ENCODE measurements at regions not wholly inside any gene's neighbourhood (a gene's known extent, or its start where the extent isn't known, plus 50 kb on each side); places are given as distances from the start of the nearest gene placed in this dataset.
"Not testable (repeated sequence)": the region's sequence is repeated elsewhere in the genome, so short reads cannot be mapped to it uniquely, and the experiment has no call there.

GRCh38 chr11:10955616-10956015 is 97.8 kb upstream of the ZBED5 start:
- DNase-seq: no peak

DNA sequence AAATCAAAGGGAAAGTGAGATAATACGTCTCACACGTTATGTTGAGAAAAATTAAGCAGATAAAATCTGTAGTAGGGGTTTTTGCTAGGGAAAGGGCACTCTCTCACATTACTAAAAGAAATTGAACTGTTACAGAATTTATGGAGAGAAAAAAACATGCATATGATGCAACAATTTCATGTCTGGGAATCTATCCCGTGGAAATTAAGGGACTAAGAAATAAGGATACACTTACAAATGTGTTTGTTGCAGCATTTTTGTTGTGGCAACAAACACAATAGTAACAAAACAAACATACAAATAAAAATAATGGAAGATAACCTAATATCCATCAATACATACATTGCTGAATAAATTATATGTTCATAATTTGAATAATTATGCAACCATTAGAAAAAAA is 96.3 kb upstream of the ZBED5 start:
- no peak for DNase-seq

DNA sequence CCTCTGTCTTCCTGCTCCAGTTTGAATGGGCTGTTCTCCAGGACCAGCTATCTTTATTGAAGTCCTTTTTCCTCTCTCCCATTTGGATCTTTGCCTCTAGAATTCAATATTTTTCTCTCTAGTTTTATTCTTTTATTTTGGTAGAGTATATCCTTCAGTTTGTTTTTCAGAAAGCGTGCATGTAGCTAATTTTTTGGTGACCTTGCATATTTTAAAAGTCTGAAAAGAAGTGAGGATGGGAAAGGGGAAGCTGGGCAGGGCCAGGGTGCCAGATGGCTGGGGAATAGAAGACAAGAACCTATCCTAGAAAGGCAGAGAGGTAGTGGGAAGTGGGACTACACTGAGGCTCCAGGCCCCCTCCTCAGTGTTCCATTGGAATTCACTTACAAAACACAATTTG is 95.0 kb upstream of the ZBED5 start:
- no peak for DNase-seq

DNA sequence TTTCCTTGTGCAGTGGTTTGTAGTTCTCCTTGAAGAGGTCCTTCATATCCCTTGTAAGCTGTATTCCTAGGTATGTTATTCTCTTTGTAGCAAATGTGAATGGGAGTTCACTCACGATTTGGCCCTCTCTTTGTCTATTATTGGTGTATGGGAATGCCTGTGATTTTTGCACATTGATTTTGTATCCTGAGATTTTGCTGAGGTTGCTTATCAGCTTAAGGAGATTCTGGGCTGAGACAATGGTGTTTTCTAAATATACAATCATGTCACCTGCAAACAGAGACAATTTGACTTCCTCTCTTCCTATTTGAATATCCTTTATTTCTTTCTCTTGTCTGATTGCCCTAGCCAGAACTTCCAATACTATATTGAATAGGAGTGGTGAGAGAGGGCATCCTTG is 90.1 kb upstream of the ZBED5 start:
- DNase-seq: not testable (repeated sequence)

- no peak for DNase-seq
Observed at GRCh38 chr11:10946072-10946471, 88.2 kb upstream of the ZBED5 start.

- no peak for DNase-seq
Observed at GRCh38 chr11:10945196-10945595, 87.3 kb upstream of the ZBED5 start.

GRCh38 chr11:10943968-10944367 is 86.1 kb upstream of the ZBED5 start:
- no peak for DNase-seq

- DNase-seq: no peak
Observed at GRCh38 chr11:10942620-10943019, 84.8 kb upstream of the ZBED5 start.

DNA sequence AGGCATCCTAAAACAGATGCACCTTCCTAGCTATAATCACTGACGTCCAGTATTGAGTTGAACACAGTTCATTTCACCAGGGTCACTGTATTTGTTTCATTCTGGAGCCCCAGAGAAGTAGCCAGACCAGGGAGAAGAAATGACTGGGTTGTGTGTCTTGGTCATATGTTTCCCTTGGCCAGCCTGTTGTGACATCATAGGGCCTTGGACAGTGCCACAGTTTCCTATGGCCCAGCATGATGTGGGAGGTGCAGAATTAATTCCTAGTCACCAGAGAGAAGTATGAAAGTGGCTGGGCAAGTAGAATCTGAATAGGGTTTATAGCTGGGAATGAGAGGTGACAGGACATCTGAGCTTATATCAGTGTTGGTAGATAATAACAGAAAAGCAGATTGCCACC is 84.0 kb upstream of the ZBED5 start:
- DNase-seq: no peak

DNA sequence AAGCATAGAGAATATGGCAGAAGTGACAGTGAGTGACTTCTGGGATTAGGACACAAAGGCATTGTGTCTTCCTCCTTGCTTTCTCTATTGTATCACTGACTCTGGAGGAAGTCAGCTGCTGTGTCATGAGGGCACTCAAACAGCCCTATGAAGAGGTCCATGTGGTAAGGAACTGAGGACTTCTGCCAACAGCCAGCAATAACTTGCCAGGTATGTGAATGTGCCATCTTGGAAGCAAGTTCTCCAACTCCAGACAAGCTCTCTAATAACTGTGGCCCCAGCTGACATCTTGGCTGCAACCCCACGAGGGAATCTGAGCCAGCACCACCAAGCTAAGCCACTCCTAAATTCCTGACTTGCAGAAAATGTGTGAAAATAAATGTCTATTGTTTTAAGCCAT is 83.6 kb upstream of the ZBED5 start:
- no peak for DNase-seq

DNA sequence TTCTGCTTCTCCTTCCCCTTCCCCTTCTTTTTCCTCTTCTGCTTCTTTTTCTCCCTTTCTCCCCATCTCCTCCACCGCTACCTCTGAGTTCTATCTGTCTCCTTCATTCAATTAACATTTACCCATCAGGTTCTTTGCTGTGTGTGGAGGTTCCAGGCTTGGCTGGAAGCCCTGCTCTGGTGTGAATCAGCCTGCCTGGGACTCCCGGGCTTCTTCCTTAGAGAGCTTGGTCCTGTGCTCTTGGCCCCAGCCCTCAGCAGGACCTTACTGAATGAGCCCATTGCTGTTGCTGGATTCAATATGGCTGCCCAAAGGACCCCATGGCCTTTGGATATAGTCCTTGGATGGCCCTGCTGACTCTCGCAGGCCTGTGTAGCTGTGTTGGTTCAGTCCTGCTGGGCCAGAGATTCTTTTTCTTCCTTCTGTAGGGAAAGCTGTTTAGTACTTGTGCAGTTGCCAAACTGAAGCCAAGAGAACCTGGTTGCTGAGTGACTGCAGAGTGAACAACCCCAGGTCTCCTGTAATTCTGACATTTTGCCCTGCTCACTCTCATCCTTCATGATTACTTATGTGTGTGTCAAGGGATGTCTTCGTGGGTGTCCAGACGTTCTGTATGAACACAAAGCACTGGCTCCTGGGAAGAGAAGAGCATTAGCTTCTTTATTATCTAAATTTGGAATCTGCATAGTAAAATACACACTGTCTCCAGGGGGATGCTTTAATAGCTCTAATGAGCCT is 81.0 kb upstream of the ZBED5 start:
- no peak for DNase-seq

DNA sequence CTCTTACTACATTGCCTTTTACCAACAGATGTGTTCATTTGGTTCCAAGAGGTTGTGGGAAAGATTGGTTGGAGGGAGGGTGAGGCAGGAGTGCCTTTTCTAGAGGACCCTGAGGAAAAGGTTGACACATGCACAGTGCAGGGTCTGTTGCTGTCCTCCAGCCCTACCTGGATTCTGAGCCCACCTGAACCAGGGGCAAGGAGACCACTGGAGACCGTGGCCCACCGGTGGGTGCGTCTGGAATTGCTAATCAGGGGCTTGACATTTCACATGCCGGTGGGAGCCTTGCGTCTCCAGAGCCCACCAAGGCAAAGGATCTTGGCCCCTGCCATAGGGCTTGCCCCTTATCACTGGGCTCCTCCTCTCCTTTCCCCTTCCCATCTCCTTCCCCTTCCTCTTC is 80.4 kb upstream of the ZBED5 start:
- DNase-seq: no peak

GRCh38 chr11:10937385-10937771 is 79.5 kb upstream of the ZBED5 start:
- no peak for DNase-seq

DNA sequence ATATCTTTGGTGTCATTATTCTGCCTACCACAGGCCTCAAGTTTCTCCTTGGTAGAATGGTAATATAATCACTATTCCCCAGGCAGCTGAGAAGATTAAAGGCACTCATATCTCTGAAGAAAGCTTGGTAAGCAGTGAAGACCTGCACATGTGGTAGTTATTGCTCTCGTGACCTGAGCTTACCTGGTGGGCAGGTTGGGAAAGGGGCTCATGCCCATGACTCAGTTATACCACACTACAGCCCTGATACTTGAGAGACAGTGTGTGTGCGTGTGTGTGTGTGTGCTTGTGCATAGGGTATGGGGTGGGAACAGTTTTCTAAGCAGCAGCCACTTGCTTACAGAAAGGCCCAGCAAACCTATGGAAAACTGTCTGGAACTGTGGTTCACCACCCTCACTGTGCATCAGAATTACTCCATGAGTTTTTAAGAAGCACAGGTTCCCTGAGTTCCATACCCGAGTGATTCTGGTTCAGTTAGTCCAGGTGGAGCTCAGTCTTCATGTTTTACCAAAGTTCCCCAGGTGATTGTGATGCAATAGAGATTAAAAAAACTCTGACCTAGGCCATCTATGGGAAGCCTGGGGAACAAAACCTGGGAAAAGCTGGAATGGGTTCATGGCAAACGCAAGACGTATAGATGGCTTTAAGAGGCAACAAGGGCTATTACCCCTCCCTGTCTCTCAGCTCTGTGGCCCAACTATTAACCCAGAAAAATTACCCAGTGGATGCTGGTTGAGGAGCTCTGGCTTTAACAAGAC is 79.0 kb upstream of the ZBED5 start:
- no peak for DNase-seq

- no peak for DNase-seq
Observed at GRCh38 chr11:10935015-10935559, 77.2 kb upstream of the ZBED5 start.

DNA sequence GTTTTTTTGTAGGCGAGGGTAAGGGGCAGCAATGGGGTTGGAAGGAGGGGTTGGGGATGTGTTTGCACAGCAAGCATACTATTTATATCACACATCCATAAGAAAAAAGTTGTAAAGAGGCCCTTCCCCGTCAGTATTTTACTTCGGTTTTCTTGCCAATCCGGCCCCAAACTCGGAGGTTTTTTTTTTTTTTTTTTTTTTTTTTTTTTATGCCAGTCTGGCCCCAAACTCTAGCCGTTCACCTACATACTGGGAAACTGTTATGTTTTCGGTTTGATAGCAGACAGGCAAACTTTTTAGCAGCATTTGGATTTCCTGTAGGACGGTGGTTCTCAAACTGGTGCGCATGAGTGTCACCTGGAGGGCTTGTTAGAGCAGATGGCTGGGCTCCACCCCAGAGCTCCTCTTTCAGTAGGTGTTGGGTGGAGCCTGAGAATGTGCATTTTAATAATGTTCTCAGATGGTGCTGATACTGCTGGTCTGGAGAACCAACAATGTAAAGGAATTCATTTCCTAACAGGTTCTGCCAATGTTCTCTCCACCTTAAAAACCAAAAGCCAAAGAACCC is 76.5 kb upstream of the ZBED5 start:
- DNase-seq: no peak

DNA sequence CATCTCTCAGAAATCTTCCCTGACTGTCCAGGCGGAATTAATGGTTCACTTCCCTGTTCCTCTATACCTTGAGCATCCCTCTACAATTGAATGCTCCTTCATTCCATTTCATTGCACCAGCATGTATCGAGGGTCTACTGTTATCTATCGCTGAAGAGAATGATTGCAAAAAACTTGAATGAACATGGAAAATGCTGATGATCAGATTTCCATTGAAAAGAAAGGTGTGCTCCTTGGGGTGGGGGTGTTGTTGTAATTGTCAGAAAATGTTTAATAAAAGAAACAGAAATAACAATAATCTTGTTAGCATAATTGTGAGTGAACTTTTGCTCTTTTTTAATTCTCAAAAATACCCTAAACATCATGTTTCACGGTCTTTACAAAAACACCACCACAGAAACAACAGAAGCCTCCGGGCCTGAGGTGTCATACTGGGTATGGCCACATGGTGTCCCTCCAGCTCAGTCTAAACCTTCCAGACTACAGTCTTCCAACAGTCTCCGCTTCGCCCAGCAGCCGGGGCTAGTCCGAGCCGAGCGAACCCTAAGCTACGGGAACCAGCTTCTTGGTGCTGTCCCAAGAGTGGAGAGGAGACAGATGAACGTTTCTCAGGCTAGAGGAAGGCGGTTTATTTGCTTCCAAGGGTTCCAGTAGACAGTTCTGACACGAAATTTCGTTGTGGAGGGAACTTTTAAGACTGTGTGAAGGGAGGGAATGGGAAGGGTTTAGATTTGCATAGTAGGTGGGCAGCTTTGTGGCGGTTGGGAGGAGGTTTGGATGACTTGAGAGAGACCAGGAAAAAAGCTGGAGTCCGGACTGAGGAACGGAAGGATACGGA is 75.8 kb upstream of the ZBED5 start:
- DNase-seq: peak; percentile 90 to 94

DNA sequence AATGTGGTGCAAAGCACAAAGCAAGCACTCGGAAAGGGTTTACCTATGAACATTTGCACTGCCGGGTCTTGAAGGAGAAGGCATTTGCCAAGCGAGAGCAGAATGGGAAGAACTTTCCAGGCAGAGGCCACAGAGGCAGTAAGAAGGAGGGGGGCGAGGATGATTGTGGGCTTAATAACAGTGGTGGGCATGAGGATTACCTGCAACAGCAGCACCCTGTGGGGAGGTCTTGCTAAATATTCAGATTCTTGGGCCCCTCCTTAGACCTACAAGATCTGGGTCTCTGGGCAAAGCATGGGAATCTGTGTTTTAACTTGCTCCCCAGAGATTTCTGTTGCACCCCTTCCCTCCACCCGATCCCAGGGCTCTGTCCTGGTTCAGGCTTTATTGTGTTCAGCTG is 75.1 kb upstream of the ZBED5 start:
- no peak for DNase-seq

DNA sequence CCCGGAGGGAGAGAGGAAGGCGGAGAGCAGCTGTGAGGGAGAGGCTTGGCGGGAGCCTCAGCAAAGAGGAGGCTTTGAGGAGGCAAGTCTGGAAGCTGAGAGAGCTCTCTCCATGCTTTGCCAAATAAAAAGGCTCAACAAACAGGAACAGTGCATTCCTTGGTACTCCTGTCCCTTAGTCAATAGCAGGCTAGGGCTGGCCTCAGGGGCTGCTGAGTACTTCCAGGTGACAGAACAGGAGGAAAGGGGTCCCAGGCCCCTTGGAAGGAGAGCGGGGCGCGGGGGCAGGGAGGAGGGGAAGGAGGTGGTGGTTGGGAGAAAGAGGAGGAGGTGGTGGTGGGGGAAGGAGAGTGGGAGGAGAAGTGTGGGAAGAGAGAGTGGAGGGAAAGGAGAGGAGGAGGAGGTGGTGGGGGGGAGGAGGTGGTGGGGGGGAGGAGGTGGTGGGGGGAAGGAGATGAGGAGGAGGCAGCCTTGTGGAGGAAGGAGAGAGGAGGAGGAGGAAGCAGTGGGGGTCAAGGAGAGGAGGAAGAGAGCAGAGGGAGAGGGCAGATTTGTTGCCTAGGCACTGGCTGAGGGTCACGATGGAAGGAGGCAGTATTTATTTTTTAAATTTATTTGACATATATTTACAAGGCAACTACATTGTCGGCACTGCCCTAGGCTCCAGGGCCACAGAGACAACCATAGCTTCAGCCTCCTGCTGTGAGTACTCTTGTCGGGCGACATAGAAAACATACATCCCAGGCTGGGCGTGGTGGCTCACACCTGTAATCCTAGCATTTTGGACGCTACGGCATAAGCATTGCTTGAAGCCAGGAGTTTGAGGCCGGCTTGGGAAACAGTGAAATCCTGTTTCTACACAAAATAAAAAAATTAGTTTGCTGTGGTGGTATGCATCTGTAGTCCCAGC is 74.2 kb upstream of the ZBED5 start:
- DNase-seq: peak in 1 of 2 donors; percentile 87

DNA sequence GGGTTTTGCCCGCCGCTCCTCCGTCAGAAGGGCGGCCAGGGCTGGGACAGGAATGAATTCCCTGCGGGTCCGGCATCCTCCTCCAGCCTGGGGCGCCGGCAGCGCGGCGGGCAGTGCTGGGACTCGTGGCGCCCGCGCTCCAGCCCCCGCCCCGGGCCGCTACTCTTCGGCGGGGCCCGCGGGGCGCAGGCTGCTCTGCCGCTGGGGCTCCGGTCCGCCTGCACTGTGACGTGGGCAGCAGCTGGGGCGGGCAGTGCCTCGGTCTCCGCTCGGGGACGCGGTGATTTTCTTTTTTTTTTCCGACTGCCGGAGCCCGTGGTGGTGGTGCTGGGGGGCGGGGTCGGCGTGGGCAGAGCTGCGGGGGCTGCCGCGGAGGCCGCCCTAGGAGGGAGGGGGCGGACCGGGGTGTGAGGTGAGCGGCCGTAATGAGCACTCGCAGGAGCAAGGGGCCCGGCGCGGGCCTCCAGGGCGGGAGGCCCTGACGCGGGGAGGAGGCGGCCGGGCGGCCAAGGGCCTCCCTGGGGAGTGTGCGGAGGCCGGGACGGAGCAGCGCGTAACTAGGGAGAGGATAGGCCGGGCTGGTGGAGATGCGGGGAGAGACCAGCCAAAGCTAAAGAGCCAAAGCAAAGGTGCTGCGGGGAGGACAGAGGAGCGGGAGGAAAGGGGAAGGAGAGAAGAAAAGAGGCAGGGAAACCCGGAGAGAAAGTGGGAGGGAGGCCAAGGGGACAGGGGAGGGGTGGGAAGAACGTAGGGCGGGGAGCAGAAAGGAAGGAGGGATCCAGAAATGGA is 73.3 kb upstream of the ZBED5 start:
- DNase-seq: peak; percentile 90
